ENCODE measurements at regions not wholly inside any gene's neighbourhood (a gene's known extent, or its start where the extent isn't known, plus 50 kb on each side); places are given as distances from the start of the nearest gene placed in this dataset.

DNA sequence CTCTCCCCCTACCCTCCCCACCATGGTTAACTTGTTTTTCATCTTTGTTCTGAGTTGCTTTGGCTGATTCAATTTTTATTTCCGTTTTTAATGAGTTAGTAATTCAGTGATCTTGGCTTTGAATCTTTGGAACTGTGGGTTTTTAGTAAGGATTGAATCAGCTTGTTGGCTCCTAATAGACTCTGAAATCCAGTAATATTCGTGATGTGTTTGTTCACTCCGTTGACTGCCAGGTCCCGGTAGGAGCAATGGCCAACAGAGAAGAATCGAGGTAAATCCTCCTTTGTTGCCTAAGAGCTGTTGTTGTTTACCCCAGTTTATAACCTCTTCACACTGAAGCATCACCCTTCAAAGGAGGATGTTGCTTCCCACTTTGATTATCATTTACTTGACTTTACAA is 92.7 kb downstream of the PCSK1 start:
- no peak overlapping the region for H3K4me3 ChIP-seq (ENCODE audit: low read depth, low read length)
- TF ChIP-seq CTCF (conservative IDR thresholded peaks at IDR 0.05; ENCODE audit: low read depth, low read length) = no peak
- DNase-seq (ENCODE audit: low read depth) = no peak

GRCh38 chr5:96339862-96340261 is 93.2 kb downstream of the PCSK1 start:
- no peak for DNase-seq (ENCODE audit: low read depth)
- TF ChIP-seq CTCF (conservative IDR thresholded peaks at IDR 0.05; ENCODE audit: low read depth, low read length) = no peak
- H3K4me3 ChIP-seq (ENCODE audit: low read depth, low read length) = no peak overlapping the region

- no peak for TF ChIP-seq CTCF (conservative IDR thresholded peaks at IDR 0.05; ENCODE audit: low read depth, low read length)
- no peak for DNase-seq (ENCODE audit: low read depth)
- H3K4me3 ChIP-seq (ENCODE audit: low read depth, low read length) = no peak overlapping the region
Observed at GRCh38 chr5:96338624-96339415, 94.2 kb downstream of the PCSK1 start.

GRCh38 chr5:96338091-96338490 is 95.0 kb downstream of the PCSK1 start:
- H3K4me3 ChIP-seq (ENCODE audit: low read depth, low read length) = no peak overlapping the region
- TF ChIP-seq CTCF (conservative IDR thresholded peaks at IDR 0.05; ENCODE audit: low read depth, low read length) = no peak
- DNase-seq (ENCODE audit: low read depth) = no peak

- no peak overlapping the region for H3K4me3 ChIP-seq (ENCODE audit: low read depth, low read length)
- DNase-seq (ENCODE audit: low read depth) = no peak
- no peak for TF ChIP-seq CTCF (conservative IDR thresholded peaks at IDR 0.05; ENCODE audit: low read depth, low read length)
Observed at GRCh38 chr5:96337048-96337781, 95.8 kb downstream of the PCSK1 start.

DNA sequence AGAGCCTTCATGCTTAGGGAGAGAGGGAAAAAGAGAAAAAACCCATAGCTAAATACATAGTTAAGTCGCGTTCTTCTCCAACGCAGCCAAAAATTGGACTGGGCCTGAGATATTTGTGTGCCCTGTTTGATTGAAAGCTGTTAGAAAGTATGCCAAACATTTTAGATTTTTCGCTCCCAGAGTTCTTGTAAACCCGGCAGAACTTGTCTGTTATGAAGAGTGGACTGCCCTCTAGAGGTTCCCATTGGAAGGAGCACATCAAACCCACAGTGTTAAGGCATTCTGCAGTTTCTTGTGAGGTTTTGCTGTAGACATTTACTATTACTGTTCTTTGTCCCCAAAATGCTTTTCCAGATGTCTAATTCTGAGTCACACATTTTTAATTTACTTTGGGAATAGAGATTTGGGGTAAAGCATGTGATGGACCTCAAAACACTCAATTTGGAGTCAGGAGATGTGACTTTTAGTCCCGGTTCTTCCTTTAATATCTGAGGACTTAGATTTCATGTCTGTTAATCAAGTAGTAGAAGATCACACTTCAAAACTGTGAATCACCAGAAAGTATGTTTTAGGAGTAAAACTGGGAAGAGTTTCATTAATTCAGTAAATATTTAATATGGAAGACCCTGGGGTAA is 96.6 kb downstream of the PCSK1 start:
- peak; percentile 97 for TF ChIP-seq CTCF (conservative IDR thresholded peaks at IDR 0.05; ENCODE audit: low read depth, low read length)
- H3K4me3 ChIP-seq (ENCODE audit: low read depth, low read length) = no peak overlapping the region
- DNase-seq (ENCODE audit: low read depth) = peak; percentile 57

Measured in epithelial cell of proximal tubule (primary cell).